DOHH2 (cell line): ENCODE measurements at regions not wholly inside any gene's neighbourhood (a gene's known extent, or its start where the extent isn't known, plus 50 kb on each side); places are given as distances from the start of the nearest gene placed in this dataset.

Experiments used
- H3F3A ChIP-seq: fragments of 200-600 bp; sonication (generic), shearing (Covaris generic); 2 replicates; pipeline ENCODE4 v1.6.0; 2016; ENCODE audit warnings: antibody characterized with exemption, mild to moderate bottlenecking; ENCODE audit not compliant: control insufficient read depth, insufficient read depth
- H3K27ac ChIP-seq: fragments of 200-600 bp; sonication (generic); 2 replicates; pipeline ENCODE4 v1.5.1; 2014; ENCODE audit warnings: low read depth, mild to moderate bottlenecking, low read length, moderate library complexity
- H3K27me3 ChIP-seq: fragments of 200-600 bp; sonication (generic); 2 replicates; pipeline ENCODE4 v1.6.1; 2014; ENCODE audit warnings: mild to moderate bottlenecking, low read length, mixed read lengths; ENCODE audit not compliant: control insufficient read depth
- H3K36me3 ChIP-seq: fragments of 200-600 bp; sonication (generic); 2 replicates; pipeline ENCODE4 v1.6.1; 2014; ENCODE audit warnings: mild to moderate bottlenecking, low read length, moderate library complexity, mixed read lengths; ENCODE audit not compliant: control insufficient read depth
- H3K4me1 ChIP-seq: fragments of 200-600 bp; sonication (generic); 2 replicates; pipeline ENCODE4 v1.6.1; 2014; ENCODE audit warnings: mild to moderate bottlenecking, low read length, mixed read lengths; ENCODE audit not compliant: control insufficient read depth
- H3K4me2 ChIP-seq: fragments of 200-600 bp; sonication (generic); 2 replicates; pipeline ENCODE4 v1.6.0; 2014; ENCODE audit warnings: mild to moderate bottlenecking, low read length, moderate library complexity
- H3K4me3 ChIP-seq: fragments of 200-600 bp; sonication (generic); 2 replicates; pipeline ENCODE4 v1.5.1; 2014; ENCODE audit warnings: mild to moderate bottlenecking, low read length, mixed read lengths
- H3K79me2 ChIP-seq: fragments of 200-600 bp; sonication (generic); 2 replicates; pipeline ENCODE4 v1.6.1; 2014; ENCODE audit warnings: mild to moderate bottlenecking, low read length, mixed read lengths; ENCODE audit not compliant: control insufficient read depth
- H3K9me2 ChIP-seq: fragments of 200-600 bp; sonication (generic); replicated peaks from 2 replicates; pipeline ENCODE4 v1.6.1; 2014; ENCODE audit warnings: mild to moderate bottlenecking, low read length, mixed read lengths; ENCODE audit not compliant: control insufficient read depth
- H3K9me3 ChIP-seq: fragments of 200-600 bp; sonication (generic); 2 replicates; pipeline ENCODE4 v1.6.1; 2014; ENCODE audit warnings: antibody characterized with exemption, low read length, mixed read lengths; ENCODE audit not compliant: control insufficient read depth, insufficient read depth
- H4K20me1 ChIP-seq: fragments of 200-600 bp; sonication (generic); 2 replicates; pipeline ENCODE4 v1.6.0; 2014; ENCODE audit warnings: low read depth, mild to moderate bottlenecking, antibody characterized with exemption, low read length, moderate library complexity; ENCODE audit not compliant: control insufficient read depth, insufficient read depth
- EZH2phosphoT487 ChIP-seq: fragments of 200-600 bp; sonication (generic); IDR thresholded peaks from 2 replicates; pipeline ENCODE4 v1.6.1; 2017; ENCODE audit warnings: borderline replicate concordance, mild to moderate bottlenecking, antibody characterized with exemption, low read length, moderate library complexity, mixed read lengths
- TF ChIP-seq, protein P1 (sequence below): fragments of 200-600 bp; sonication (generic); IDR thresholded peaks from one replicate; pipeline ENCODE4 v1.5.1; 2014; ENCODE audit warnings: antibody characterized with exemption, mild to moderate bottlenecking, low read depth, low read length; ENCODE audit not compliant: poor library complexity, severe bottlenecking

DNA sequence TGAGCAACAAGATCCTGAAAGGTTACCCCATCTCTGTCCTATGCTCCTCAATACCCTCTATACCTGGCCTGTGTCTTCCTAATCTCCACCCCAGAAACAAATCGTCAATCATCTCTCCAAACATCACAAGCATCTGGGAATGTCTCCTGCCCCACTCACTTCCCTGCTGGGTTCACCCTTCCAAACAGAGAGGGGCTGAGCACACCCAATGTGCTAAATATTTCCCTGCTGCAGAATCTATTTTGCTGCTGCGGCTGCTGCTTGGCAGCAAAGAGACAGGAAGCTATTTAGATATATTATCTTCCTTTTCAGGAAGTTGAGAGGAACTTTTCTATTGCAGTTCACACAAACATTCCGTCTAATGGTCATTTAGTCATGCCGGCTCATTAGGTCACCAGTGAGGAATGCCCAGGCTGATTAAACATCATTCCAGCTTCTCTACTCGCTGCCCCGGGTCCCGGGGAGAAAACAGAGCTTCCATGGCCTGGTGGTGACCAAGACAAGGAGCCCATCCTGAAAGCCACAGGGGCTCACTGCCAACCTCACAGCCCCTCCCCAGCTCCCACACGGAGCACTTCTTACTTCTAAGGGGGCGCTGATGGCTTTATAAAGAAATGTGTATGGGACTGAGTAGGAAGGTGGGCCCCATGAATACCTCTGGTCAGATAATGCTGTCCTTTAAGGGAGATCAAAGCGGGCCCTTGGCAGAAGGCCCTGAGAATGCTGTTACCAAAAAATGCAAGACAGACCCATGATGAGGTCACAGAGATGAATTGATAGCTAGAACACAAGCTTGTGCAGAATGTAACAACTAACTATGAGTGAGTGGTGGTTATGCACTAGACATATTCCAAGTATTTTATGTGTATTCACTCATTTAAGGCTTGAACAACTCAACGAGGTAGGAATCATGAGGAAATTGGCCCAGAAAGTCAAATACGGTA lies 218.3 kb downstream of the SOX9 start:
- Histone ChIP-seq H3K27ac (no peak overlapping the region), H3K4me1 (no peaks in the 10 kb centered on the region), H3K4me2 (no peak overlapping the region), H3K36me3 (no peaks in the 10 kb centered on the region), H3K79me2 (no peaks in the 10 kb centered on the region), H4K20me1 (no peaks in the 10 kb centered on the region), H3F3A (no peaks in the 10 kb centered on the region), H3K9me2 (no peaks in the 10 kb centered on the region), H3K4me3 (no peak overlapping the region), H3K9me3 (no peaks in the 10 kb centered on the region), H3K27me3 (no peaks in the 10 kb centered on the region; the same call in 1 of the 2 replicates)
- TF ChIP-seq, protein P1, sequence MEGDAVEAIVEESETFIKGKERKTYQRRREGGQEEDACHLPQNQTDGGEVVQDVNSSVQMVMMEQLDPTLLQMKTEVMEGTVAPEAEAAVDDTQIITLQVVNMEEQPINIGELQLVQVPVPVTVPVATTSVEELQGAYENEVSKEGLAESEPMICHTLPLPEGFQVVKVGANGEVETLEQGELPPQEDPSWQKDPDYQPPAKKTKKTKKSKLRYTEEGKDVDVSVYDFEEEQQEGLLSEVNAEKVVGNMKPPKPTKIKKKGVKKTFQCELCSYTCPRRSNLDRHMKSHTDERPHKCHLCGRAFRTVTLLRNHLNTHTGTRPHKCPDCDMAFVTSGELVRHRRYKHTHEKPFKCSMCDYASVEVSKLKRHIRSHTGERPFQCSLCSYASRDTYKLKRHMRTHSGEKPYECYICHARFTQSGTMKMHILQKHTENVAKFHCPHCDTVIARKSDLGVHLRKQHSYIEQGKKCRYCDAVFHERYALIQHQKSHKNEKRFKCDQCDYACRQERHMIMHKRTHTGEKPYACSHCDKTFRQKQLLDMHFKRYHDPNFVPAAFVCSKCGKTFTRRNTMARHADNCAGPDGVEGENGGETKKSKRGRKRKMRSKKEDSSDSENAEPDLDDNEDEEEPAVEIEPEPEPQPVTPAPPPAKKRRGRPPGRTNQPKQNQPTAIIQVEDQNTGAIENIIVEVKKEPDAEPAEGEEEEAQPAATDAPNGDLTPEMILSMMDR = no peak
- no peak for TF ChIP-seq EZH2phosphoT487

DNA sequence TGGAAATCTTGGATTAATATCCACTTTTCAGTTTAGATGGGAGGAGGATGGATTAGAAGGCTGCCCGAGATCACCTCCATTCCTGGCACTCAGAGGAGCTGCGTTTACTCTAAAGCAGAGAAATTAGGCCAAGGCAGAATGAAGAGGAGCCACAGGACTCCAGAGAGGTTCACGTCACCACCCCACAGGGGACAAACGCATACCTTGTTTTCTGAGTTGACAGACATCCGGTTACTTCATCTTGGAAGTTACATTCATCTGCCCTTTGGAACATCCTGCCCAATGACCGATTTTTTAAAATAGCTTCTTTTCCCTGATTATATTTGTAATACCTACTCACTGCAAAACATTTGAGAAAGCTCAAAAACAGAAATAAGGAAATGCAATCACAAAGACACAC lies 220.0 kb downstream of the SOX9 start:
- no peak overlapping the region for H3K4me3 ChIP-seq
- no peaks in the 10 kb centered on the region; the same call in 1 of the 2 replicates for H3K27me3 ChIP-seq
- no peaks in the 10 kb centered on the region for H3K9me3 ChIP-seq
- H3K36me3 ChIP-seq = no peaks in the 10 kb centered on the region
- TF ChIP-seq EZH2phosphoT487 = no peak
- TF ChIP-seq, protein P1 = no peak
- no peaks in the 10 kb centered on the region for H3F3A ChIP-seq
- no peak overlapping the region for H3K4me2 ChIP-seq
- no peaks in the 10 kb centered on the region for H3K79me2 ChIP-seq
- no peak overlapping the region for H3K27ac ChIP-seq
- H4K20me1 ChIP-seq = no peaks in the 10 kb centered on the region
- no peaks in the 10 kb centered on the region for H3K4me1 ChIP-seq
- no peaks in the 10 kb centered on the region for H3K9me2 ChIP-seq

DNA sequence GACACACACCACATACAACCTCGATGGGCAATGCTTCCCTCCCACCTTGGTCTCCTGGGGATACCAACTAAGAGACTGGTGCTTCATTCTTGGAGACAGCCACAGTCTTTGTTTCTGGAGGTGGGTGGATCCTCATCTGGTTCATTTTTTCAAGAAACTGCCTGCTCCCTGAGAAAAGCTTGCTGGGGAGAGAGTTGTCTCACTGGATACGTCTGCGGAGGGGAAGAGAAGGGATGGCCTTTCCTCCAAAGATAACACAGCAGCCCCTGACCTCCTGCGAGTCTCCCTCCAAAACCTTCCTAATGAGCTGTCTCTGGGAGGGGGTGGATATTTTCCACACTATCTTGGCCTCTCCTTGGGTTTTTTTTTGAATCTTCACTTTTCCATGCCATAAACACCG lies 221.2 kb downstream of the SOX9 start:
- Histone ChIP-seq H3K79me2 (no peaks in the 10 kb centered on the region), H3K4me3 (no peak overlapping the region), H3K27ac (no peak overlapping the region), H3K27me3 (no peaks in the 10 kb centered on the region), H3K4me1 (no peaks in the 10 kb centered on the region), H4K20me1 (no peaks in the 10 kb centered on the region), H3K4me2 (no peak overlapping the region), H3K9me3 (no peaks in the 10 kb centered on the region), H3K9me2 (no peaks in the 10 kb centered on the region), H3K36me3 (no peaks in the 10 kb centered on the region), H3F3A (no peaks in the 10 kb centered on the region)
- TF ChIP-seq, protein P1 = no peak
- no peak for TF ChIP-seq EZH2phosphoT487
